HK-2 (cell line): ENCODE measurements at regions not wholly inside any gene's neighbourhood (a gene's known extent, or its start where the extent isn't known, plus 50 kb on each side); places are given as distances from the start of the nearest gene placed in this dataset.

Source experiments
- DNase-seq: peaks from one replicate; pipeline ENCODE4 v3.0.0-alpha.2; 2018; ENCODE audit not compliant: unreplicated experiment

DNA sequence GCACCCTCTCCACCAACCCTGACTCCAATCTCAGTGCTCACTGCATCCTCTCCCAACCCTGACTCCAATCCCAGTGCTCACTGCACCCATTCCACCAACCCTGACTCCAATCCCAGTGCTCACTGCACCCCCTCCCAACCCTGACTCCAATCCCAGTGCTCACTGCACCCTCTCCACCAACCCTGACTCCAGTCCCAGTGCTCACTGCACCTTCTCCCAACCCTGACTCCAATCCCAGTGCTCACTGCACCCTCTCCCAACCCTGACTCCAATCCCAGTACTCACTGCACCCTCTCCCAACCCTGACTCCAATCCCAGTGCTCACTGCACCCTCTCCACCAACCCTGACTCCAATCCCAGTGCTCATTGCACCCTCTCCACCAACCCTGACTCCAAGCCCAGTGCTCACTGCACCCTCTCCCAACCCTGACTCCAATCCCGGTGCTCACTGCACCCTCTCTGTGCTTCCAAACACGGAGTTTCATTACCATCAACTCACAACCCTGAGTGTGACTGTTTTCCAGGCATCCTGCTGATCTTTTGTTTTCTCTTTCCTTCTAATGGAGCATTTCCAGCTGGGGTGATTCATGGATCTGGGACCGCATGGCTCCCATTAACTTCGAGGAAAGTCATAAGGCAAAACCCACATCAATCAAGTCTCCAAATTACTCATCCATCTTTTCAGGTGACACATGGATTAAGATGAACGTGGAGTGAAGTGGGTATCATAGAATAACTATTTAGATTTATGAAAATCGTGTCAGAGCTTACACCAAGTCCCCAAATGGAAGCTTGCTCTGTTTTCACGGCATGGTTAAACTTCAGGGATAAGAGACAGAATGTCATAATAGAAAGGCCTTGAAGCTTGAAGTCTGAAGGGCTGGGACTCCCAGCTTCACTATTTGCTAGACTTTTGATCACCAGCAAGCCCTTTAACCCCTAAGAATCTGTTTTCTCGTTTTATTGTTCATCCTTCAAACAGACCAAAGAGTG lies 135.3 kb upstream of the ZNF618 start:
- DNase-seq: peak; percentile 12

DNA sequence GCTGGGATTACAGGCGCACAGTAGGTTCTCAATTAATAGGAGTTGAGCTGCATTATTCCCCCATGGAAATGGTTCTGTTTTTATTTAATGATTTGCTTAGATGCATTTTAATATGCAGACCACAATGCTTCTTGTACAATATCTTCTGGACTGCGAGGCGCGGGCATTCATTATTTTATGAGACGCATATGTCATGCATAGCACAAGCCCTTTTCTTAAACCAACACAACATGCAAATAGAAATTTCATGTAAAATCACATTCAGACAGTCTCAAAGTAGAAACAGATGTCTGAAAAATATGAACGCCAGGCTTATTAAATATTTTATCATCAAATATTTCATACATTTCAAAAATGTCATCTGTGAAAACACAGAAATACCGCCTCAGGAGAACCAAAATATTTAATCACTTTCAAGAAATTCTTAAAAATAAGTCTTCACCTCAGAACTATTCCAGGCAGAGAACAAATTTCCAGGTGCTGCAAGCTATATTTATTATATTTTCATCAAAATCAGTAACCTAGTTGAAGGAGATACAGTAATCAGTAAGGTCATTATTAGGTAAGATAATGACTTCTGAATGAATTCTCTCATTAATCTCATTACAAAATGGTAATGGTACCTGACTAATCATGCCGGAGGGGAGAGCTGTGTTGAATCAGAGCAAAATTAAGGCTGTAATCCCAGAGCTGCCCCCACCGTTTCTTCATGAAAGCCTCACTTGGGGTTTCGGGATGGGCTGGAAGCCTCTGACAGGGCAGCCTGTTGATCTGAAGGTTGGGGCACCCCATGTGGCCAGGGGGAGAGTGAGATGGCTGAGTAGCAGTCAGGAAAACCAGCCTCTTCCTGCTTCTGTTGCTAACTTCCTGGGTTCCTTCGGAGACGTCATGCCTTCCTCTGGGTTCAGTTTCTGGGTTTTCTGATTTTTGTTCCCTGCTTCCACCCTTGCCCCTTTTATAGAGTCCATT lies 133.9 kb upstream of the ZNF618 start:
- DNase-seq: no peak

DNA sequence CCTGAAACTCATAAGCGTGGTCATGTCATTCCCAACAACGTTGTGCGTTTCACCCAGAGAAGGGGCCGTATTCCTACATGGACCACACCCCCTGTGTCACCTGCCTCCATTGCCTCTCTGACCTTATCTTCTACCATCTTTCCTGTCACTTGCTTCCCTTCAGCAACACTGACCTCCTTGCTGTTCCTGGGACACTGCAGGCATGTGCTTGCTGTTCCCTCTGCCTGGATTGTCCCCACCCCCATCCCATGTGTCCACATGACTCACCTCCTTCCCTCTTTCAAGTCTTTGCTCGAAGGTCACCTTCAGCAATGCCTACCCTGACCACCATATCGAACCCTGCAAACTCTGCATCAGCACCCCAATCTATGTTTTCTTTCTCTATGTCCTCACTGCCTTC lies 133.2 kb upstream of the ZNF618 start:
- no peak for DNase-seq

DNA sequence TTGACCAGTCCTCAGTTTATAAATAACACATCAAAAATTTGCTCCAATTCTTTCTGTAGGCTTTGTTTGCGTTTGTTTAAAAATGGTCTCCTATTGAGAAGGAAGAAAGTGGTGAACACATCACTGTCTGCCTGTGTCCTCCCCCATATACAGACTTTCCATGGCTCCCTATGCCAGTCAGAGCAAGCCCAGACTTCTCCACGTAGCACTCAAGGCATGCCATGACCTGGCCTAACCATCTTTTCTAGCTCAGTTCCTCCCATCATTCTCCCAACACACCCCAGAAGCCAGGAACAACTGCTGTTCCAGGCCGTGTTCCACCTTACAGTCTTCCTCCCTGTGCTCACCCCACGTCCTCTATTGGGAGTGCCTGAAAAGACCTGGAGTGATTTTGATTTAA lies 129.6 kb upstream of the ZNF618 start:
- no peak for DNase-seq

DNA sequence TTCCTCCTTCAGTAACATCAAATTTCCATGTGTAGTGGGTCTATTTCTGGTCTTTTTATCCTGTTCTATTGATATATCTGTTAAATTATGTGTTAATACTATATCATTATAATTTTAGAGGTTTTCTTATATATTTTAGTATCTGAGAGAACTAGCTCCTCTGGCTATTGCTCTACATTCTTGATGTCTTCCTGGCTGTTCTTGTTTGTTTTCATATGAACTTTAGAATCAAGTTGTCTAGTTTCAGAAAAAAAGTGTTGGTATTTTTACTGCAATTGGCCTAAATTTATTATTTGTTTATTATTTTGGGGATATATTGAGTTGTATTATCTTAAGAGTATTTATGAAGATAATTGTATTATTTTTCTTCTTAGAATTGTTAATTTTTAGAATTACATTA lies 128.0 kb upstream of the ZNF618 start:
- DNase-seq: no peak

DNA sequence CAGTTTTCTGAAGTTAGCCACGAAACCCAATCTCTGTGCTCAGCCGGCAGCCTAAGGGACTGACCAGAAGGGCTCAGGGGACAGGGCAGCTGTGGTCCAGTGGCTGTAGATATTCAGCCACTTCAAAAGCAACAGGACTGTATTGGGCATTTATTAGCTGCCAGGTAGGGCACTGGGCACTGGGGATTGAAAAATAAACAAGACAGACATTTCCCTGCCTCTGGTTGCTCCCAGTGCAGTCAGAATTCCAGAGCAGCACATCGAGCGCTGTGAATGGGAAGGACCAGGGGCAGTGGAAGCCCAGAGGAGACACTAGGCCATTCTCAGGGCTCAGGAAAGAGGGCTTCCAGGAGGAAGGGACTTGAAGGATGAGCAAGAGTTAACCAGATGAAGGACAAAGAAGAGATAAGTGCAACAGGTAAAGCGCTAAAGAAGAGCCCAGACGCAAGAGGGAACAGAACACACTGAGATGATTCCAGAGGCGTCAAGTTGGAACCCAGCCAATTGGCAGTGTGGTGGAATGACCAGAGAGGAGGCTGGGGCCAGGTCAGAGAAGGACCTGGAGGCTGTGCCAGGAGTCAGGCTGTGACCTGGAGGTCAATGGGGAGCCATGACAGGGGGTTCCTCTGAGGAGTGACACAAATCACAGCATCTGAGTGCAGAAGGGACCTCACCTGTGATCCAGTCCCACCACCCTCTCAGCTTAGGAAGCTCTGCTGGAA lies 122.5 kb upstream of the ZNF618 start:
- no peak for DNase-seq

DNA sequence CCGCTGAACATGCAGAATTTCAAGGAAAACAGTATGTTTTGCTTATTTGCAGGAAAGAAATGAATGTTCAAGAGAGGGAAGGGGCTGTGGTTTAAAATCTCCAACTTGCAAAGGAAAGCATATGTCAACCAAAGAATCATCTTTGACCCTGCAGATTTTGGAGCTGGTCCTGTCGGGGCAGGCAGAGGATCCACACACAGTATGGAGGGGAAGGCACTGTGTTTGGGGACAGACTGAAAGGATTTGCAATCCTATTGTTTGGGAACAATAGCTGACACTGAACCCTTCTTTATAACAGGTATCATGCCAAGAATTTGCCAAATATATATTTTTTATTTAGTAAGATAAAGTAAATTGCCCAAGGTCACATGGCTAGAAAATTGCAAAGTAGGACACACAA lies 121.4 kb upstream of the ZNF618 start:
- no peak for DNase-seq

DNA sequence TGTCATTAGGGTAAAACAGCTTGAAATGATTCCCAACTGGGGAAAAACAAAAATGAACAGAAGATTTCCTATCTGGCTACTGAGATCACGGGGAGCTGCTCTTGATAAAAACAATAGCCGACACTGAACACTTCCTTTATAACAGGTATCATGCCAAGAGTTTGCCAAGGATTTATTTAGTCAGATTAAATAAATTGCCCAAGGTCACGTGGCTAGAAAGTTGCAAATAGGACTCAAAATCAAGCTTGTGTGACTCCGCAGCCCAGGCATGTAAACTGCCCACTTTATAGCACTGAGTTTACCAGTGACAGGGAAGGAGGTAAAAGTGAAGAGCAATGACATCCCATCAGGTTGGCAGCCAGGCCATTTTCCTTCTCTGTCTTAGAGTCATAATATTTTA lies 120.7 kb upstream of the ZNF618 start:
- DNase-seq: no peak

DNA sequence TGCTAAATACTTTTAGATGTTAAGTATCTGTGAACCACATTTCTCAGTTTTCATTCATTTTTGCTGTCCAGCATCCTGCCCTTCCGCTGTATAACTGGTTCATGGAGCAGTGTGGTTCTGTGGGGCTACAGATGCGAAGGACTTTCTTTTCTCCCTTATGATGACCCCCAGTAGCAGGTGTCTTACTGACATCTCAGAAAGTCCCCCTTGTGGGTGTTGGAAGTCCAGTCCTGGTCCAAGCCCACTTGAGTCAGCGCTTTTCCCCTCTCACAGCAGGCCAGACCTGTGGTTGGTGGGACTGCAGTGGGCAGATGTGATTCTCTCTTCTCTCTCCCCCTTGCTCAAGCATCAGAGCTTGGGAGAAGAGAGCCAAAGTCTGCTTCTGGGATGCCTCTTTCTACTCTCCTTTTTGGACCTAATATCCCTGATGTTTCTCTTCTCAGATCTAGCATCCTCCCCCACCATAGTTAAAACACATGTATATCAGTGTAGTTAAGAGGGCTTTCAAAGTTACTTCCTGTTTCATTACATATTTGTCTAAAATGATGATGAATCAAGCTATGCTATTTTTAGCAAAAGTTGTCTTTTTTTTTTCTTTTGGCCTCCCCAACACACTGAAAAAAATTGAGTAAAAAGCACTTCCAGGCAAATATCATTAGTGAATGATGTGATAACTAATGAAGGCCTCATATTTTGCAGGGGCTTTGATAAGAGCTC lies 119.5 kb upstream of the ZNF618 start:
- DNase-seq: no peak

DNA sequence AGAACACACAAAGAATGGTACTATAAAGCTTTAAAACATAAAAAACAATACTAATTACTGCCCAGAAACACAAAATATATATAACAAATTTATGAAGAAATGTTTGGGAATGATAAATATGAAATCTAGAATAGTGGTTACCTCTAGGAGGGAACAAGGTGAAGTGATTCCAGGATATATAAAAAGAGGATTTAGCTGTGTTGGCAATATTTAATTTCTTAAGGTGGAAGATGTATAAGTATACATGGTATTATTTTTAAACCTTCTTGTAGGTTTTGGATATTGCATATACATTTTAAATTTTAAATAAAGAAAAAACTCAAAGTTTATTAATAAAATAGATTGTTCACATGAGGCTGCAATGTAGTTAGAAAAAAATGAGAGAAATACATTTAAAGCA lies 112.7 kb upstream of the ZNF618 start:
- DNase-seq: no peak

DNA sequence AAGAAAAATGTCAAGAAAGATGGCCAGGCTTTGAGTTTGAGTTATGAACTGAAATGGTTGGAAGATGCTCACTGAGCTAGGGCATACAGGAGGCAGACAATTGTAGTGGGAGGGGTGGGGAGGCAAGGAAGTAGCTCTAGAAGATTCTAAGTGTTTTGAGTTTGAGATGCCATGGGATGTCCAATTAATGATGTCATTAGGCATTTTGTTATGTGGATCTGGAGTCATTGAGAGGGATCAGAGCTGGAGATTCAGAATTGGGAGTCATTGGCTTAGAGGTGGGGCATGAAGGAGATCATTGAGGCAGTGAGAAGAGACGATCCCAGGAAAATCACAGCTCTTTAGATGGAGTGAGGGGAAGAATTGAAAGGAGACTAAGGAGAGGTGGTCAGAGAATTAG lies 111.5 kb upstream of the ZNF618 start:
- DNase-seq: no peak

DNA sequence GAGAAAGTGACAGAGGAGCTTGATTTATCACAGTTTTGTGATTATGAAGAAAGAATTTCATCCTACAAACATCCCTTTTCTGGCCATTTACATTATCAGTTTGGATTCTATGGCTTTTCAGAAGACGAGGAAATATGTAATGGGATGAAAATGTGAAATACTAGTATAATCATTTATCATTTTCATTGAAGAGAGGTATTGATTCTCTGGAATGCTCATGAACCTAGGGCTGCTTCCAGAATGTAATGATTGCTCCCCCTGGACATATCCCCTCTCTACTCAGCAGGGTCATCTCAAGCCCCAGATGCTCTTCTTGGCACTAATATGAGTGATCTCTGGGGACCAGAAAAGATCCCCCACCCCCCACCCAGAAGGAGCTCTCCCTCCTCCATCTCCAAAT lies 106.7 kb upstream of the ZNF618 start:
- no peak for DNase-seq

DNA sequence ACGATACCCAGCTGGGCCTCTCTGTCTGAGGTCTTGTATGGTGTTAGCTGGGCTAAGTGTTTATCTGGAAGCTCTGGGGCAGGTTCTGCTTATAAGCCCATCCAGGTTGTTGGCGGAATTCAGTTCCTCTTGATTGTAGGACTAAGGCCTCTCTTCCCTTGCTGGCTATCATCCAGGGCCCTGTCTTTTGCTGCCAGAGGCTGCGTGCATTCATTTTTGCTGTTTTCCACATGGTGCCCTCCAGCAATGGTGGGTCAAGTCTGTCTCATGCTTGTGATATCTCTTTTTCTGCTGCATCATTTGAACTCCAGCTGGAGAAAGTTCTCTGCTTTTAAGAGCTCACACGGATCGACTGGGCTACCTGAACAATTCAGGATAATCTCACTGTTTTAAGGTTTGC lies 105.7 kb upstream of the ZNF618 start:
- DNase-seq: no peak

DNA sequence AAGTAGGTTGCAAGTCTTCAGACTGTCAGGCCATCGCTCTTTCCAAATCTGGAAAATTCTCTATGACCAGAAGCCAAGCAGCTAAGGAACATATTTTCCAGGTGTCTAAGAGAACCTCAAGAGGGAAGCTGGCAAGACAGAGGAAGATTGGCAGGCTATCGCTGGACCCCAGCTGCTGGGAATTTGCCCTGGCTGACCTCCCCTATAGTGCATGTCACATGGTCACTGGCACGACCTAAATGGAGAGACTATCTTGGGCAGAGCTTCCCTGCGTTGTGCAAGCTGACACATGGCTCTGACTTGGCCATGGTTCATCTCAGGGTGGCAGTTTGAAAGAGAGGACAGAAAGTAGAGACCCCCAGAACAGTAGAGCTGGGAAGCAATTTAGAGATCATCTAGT lies 104.9 kb upstream of the ZNF618 start:
- no peak for DNase-seq

DNA sequence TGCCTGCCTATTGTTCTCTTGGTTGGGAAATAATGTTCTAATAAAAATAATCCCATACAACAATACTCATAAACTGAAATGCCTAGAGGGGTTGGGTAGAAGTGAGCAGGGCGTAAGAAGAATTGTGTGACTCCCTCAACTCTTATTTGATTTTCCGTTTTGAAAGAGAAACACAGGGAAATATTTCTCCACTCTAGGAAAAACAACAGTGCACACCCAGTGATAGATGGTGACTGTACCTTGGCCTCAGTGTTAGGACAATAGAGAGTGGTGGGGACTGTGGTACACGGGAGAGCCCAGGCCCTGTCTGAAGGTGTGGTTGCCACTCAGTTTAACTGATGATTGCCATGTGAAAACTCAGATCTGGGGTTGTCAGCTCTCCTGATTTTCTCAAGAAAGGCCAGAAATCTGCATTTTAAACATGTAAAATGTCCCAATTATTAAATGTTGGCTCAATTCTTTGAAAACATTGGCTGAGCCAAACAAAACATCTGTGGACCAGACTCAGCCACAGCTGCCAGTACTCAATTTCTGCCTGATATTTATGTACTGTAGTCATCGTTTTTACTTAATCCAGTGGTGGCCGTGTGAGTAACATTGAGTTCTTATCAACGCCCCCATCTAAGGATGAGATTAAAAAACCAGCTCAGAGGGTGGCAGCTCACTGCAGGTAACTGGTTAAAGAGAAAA lies 103.8 kb upstream of the ZNF618 start:
- no peak for DNase-seq

DNA sequence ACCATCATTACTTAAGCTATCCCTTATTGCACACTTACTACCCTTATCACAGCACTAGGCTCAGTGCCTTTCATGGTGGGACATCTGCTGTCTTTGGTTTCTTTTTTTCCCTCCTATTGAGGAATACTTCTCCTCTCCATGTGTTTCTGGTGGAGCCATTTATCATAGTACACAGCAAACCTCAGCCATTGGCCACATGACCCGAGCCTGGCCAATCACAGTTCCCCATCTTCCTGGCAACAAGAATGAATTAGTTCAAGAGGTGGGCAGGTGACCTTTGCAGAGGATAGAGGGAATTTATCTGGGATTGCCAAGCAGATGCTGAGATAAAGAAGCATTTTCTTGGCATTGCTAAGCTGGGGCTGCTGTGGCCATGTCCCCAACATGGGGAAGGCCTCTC lies 101.1 kb upstream of the ZNF618 start:
- DNase-seq: no peak

DNA sequence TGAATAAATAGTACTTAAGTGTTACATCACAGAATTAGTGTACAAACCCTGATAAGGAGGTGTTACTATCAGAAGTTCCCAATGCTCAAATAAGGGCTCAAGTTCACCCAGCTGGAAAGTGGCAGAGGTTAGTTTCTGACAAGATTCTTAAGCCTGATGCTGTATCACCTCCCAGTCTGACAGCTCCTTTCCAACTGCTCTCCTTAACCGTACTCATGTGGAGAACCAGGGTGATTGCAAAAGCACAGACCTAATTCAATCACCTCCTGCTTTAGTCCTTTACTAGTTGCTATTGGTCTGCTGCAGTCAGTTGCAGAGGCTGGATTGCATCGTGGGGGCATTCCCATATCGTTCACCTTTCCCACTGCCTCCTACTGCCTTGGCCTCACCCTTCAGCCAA lies 100.4 kb upstream of the ZNF618 start:
- no peak for DNase-seq

DNA sequence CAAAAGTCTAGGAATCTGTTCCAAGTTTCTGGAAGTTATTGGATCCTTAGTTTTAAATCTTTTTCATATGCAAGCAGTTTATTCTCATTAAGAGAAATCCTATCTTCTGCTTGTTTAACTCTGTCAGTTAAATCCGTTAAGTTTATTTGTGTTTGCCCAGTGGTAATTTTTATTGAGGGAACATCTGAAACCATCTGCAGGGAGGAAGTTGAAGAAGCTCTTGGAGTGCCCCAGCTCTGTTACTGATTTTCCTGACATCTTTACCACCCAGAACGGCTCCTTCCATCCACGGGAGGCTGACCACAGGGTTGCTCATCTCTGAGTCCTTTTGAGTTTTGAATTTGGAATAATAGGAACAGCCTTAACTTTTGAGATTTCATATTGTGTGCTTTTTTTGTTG lies 99.9 kb upstream of the ZNF618 start:
- no peak for DNase-seq

DNA sequence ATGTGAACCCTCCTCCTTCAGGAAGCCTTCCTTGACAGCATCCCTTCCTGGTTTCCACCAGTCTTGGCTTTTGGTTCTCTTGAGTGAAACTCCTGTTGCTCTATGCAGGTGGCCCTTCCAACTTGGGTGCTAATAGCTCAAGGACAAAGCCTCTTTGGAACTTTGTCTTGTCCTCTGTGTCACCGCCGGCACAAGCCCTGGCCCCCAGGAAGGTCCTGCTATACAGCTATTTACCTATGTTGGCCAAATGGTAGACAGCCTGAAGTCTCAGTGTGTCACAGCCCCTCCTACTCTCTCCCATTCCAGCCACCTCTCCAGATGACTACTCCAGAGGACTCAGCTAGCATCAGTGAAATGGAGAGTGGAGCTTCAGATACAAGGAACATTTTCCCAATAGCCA lies 94.7 kb upstream of the ZNF618 start:
- no peak for DNase-seq

DNA sequence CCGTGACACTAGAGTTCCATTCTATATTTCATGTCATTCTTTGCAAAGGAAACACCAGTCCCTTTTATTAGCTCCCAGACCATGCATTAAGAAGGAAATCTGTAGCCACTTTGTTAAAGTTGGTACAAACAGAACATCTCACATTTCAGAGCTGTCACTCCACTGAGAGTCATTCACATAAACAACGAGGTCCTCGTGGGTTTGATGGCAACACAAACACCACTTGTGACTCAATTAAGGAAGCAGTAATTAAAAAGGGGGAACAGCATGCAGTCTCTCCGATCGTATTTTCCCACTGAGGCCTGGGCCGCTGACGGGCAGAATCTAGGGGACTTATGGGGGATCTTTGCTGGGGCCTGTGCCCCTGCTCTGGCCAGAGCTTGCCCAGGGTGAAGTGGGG lies 94.2 kb upstream of the ZNF618 start:
- DNase-seq: no peak

DNA sequence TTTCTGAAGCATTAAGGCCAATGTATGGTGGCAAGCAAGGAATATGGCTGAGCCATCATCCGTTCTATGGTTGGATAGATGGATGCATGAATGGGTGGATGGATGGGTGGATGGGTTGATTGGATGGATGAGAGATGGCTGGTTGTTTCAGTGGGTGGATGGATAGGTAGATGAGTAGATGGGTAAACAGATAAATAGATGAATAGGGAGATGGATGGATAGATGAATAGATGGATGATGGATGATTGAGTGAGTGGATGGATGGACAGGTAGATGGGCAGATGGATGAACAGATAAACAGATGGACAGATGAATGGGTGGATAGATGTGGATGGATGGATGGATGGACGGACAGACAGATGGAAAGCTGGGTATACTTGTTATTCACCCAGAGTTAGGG lies 92.6 kb upstream of the ZNF618 start:
- no peak for DNase-seq
